ENCODE measurements at regions not wholly inside any gene's neighbourhood (a gene's known extent, or its start where the extent isn't known, plus 50 kb on each side); places are given as distances from the start of the nearest gene placed in this dataset.

- no peak for DNase-seq (ENCODE audit: low read depth)
- TF ChIP-seq CTCF (IDR thresholded peaks at IDR 0.05; ENCODE audit: control insufficient read depth, insufficient read depth, low read depth, low read length, missing control alignments) = no peak
These were observed 382.0 kb upstream of the PROX1 start for GRCh38 chr1:213605732-213606131.

GRCh38 chr1:213606252-213606820 is 381.4 kb upstream of the PROX1 start:
- no peak for DNase-seq (ENCODE audit: low read depth)
- H3K4me3 ChIP-seq (ENCODE audit: control insufficient read depth, low read depth, low read length) = no peak overlapping the region
- TF ChIP-seq CTCF (IDR thresholded peaks at IDR 0.05; ENCODE audit: control insufficient read depth, insufficient read depth, low read depth, low read length, missing control alignments) = no peak

More at GRCh38 chr1:213605732-213606131, 382.0 kb upstream of the PROX1 start:
- no peak overlapping the region for H3K4me3 ChIP-seq (ENCODE audit: control insufficient read depth, low read depth, low read length)

DNA sequence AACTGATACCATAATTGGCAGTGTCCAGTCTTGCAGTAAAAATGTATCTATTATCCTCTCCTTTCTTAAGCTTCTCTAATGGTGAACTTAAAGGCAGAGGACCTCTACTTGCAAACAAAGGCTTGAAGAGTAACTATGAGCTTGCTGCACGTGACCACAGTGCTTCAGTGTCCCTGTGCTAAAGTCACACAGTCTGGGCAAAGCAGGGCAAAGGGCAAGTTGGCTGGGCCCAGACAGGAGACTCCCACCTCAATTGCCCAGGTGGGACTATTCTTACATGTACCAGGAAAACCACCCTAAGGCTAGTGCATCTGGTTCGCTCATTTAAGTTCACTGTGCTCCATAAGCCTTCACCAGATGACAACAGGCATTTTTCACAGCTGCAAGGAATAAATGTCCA is 374.2 kb upstream of the PROX1 start:
- no peak for TF ChIP-seq CTCF (IDR thresholded peaks at IDR 0.05; ENCODE audit: control insufficient read depth, insufficient read depth, low read depth, low read length, missing control alignments)
- DNase-seq (ENCODE audit: low read depth) = no peak
- H3K4me3 ChIP-seq (ENCODE audit: control insufficient read depth, low read depth, low read length) = no peak overlapping the region

- TF ChIP-seq CTCF (IDR thresholded peaks at IDR 0.05; ENCODE audit: control insufficient read depth, insufficient read depth, low read depth, low read length, missing control alignments) = no peak
These were observed 372.4 kb upstream of the PROX1 start for GRCh38 chr1:213615226-213615916.

GRCh38 chr1:213617133-213617532 is 370.6 kb upstream of the PROX1 start:
- no peak for TF ChIP-seq CTCF (IDR thresholded peaks at IDR 0.05; ENCODE audit: control insufficient read depth, insufficient read depth, low read depth, low read length, missing control alignments)
- no peak for DNase-seq (ENCODE audit: low read depth)
- no peak overlapping the region for H3K4me3 ChIP-seq (ENCODE audit: control insufficient read depth, low read depth, low read length)

More at GRCh38 chr1:213615226-213615916, 372.4 kb upstream of the PROX1 start:
- no peak overlapping the region for H3K4me3 ChIP-seq (ENCODE audit: control insufficient read depth, low read depth, low read length)
- DNase-seq (ENCODE audit: low read depth) = no peak

DNA sequence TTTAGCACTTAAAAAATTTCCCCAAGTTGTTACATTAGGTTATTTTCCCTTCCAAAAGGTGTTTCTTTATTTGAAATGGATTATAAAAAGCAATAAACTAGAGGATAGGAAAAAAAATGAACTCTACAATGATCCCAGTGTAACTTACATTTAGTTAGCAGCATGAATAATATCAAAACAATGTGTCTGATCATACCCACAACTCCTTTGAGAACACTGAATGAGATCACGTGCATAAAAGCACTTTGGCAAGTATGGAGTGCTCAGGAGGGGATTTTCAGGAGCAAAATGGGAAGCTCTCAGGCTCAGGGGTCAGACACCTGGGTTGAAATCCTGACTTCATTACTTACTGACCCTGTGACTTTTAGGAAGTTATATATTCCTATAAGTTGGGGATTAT is 369.7 kb upstream of the PROX1 start:
- TF ChIP-seq CTCF (IDR thresholded peaks at IDR 0.05; ENCODE audit: control insufficient read depth, insufficient read depth, low read depth, low read length, missing control alignments) = no peak
- H3K4me3 ChIP-seq (ENCODE audit: control insufficient read depth, low read depth, low read length) = no peak overlapping the region
- DNase-seq (ENCODE audit: low read depth) = no peak

Measured in AG09309 (cell line).